Keratinocyte (primary cell): ENCODE measurements at regions not wholly inside any gene's neighbourhood (a gene's known extent, or its start where the extent isn't known, plus 50 kb on each side); places are given as distances from the start of the nearest gene placed in this dataset.

Source experiments
- DNase-seq: peaks from one replicate; pipeline ENCODE4 v3.0.0-alpha.2; 2011; ENCODE audit warnings: low read depth, missing footprints, low spot score
- FAIRE-seq: peaks from 2 replicates; lab custom pipeline; 2011; peaks lifted over from hg19 to GRCh38; lab: Jason Lieb, UNC
- H2AFZ ChIP-seq: 2 replicates; pipeline ENCODE4 v1.6.0; 2012; ENCODE audit warnings: low read length, control low read depth, inconsistent platforms; ENCODE audit not compliant: control insufficient read depth
- H3K27ac ChIP-seq: 2 replicates; pipeline ENCODE4 v1.5.1; 2011; ENCODE audit warnings: low read length; ENCODE audit not compliant: control insufficient read depth, insufficient read depth
- H3K27me3 ChIP-seq: 3 replicates; pipeline ENCODE4 v1.6.0; 2011; ENCODE audit warnings: low read length; ENCODE audit not compliant: control insufficient read depth, insufficient read depth; ENCODE audit errors: extremely low read depth
- H3K36me3 ChIP-seq, 2 experiments: 2 replicates in 1 of 2; 3 replicates in 1 of 2; pipeline ENCODE4 v1.5.1; 2011; ENCODE audit warnings: low read length in 2 of 2, mild to moderate bottlenecking in 1 of 2; ENCODE audit not compliant: control insufficient read depth in 2 of 2, insufficient read depth in 2 of 2; ENCODE audit errors: extremely low read depth in 1 of 2
- H3K4me1 ChIP-seq: 3 replicates; pipeline ENCODE4 v1.5.1; 2011; ENCODE audit warnings: low read length; ENCODE audit not compliant: control insufficient read depth, insufficient read depth; ENCODE audit errors: extremely low read depth
- H3K4me2 ChIP-seq: 3 replicates; pipeline ENCODE4 v1.6.0; 2011; ENCODE audit warnings: low read depth, low read length; ENCODE audit not compliant: control insufficient read depth, insufficient read depth; ENCODE audit errors: extremely low read depth
- H3K4me3 ChIP-seq, 3 experiments: fragments of 200-600 bp in 1 of 3; sonication (generic) in 1 of 3; 2 replicates in 2 of 3; 3 replicates in 1 of 3; pipeline ENCODE4 v1.5.1; 2011 to 2016; ENCODE audit warnings: low read length in 3 of 3, mild to moderate bottlenecking in 3 of 3, control low read depth in 2 of 3, inconsistent platforms in 1 of 3, low read depth in 1 of 3, mixed read lengths in 1 of 3, mixed run types in 1 of 3, moderate library complexity in 1 of 3; ENCODE audit not compliant: control insufficient read depth in 2 of 3, insufficient read depth in 2 of 3; ENCODE audit errors: extremely low read depth in 1 of 3
- H3K79me2 ChIP-seq: 2 replicates; pipeline ENCODE4 v1.6.0; 2012; ENCODE audit warnings: low read length; ENCODE audit not compliant: control insufficient read depth, insufficient read depth
- H3K9ac ChIP-seq: 3 replicates; pipeline ENCODE4 v1.6.0; 2011; ENCODE audit warnings: low read length; ENCODE audit not compliant: control insufficient read depth, insufficient read depth; ENCODE audit errors: extremely low read depth
- H3K9me1 ChIP-seq: 3 replicates; pipeline ENCODE4 v1.6.0; 2011; ENCODE audit warnings: low read length; ENCODE audit not compliant: control insufficient read depth, insufficient read depth; ENCODE audit errors: extremely low read depth
- H3K9me3 ChIP-seq: 2 replicates; pipeline ENCODE4 v1.5.1; 2012; ENCODE audit warnings: low read depth, low read length; ENCODE audit not compliant: control insufficient read depth
- H4K20me1 ChIP-seq: 3 replicates; pipeline ENCODE4 v1.6.0; 2011; ENCODE audit warnings: low read length; ENCODE audit not compliant: control insufficient read depth, insufficient read depth; ENCODE audit errors: extremely low read depth
- EZH2 ChIP-seq: IDR thresholded peaks from one replicate; pipeline ENCODE4 v1.6.1; 2012; ENCODE audit warnings: inconsistent platforms, mild to moderate bottlenecking, low read length, moderate library complexity
- dilution Hi-C: fragments of 300-500 bp; cut with MboI; formaldehyde crosslinking; loops from one replicate; pipeline ENCODE4 v1.7.0; 2020; ENCODE audit warnings: low sequenced_read_pairs; ENCODE audit not compliant: extremely low pct_ligation_motif_present
- TF ChIP-seq, protein P1 (sequence below), 3 experiments: IDR thresholded peaks in 1 of 3; conservative IDR thresholded peaks in 1 of 3; optimal IDR thresholded peaks in 1 of 3; 2 replicates in 2 of 3; 3 replicates in 1 of 3; pipeline versions ENCODE3 to v1.5.1; 2011; ENCODE audit warnings: low read length in 3 of 3, mild to moderate bottlenecking in 3 of 3, moderate library complexity in 2 of 3, control low read depth in 1 of 3, inconsistent platforms in 1 of 3; ENCODE audit not compliant: insufficient read depth in 2 of 3; ENCODE audit errors: extremely low read depth in 1 of 3

DNA sequence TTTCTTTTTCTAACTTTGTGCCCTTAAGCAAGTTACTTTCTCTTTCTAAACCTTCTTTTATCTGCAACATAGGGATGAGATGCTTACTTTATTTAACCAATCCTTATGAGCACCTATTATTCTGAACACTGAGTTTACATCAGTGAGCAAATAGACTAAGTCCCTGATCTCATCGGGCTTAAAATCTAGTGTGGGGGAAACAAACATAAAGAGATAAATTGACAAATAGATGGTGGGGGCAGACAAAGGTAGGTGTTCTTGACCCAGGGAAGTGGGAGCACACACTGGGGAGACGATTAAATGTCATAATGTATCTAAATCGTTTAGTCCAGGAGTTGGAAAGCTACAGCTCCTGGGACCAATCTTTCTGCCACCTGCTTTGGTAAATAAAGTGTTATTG is 129.6 kb downstream of the TFAP2C start:
- no peaks in the 10 kb centered on the region for H3K9me3 ChIP-seq
- FAIRE-seq (no peak), DNase-seq (no peak)
- no peak overlapping the region for H3K9ac ChIP-seq
- TF ChIP-seq, protein P1, sequence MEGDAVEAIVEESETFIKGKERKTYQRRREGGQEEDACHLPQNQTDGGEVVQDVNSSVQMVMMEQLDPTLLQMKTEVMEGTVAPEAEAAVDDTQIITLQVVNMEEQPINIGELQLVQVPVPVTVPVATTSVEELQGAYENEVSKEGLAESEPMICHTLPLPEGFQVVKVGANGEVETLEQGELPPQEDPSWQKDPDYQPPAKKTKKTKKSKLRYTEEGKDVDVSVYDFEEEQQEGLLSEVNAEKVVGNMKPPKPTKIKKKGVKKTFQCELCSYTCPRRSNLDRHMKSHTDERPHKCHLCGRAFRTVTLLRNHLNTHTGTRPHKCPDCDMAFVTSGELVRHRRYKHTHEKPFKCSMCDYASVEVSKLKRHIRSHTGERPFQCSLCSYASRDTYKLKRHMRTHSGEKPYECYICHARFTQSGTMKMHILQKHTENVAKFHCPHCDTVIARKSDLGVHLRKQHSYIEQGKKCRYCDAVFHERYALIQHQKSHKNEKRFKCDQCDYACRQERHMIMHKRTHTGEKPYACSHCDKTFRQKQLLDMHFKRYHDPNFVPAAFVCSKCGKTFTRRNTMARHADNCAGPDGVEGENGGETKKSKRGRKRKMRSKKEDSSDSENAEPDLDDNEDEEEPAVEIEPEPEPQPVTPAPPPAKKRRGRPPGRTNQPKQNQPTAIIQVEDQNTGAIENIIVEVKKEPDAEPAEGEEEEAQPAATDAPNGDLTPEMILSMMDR (optimal IDR thresholded peaks at IDR 0.05 in 1 of 3, IDR thresholded peaks at IDR 0.05 in 1 of 3, conservative IDR thresholded peaks at IDR 0.05 in 1 of 3; ENCODE audit: extremely low read depth in 1 of 3, insufficient read depth in 2 of 3, low read length in 3 of 3) = no peak
- TF ChIP-seq EZH2 = no peak
- H3K4me2 ChIP-seq = no peak overlapping the region
- dilution Hi-C loops = no loop called here
- H3K27ac ChIP-seq = no peak overlapping the region
- no peaks in the 10 kb centered on the region for H3K36me3 ChIP-seq
- no peaks in the 10 kb centered on the region for H3K9me1 ChIP-seq
- no peaks in the 10 kb centered on the region for H3K27me3 ChIP-seq
- H3K79me2 ChIP-seq = no peaks in the 10 kb centered on the region
- H3K4me3 ChIP-seq = no peak overlapping the region
- H4K20me1 ChIP-seq = no peaks in the 10 kb centered on the region
- peaks cover 11% of the 10 kb centered on the region for H3K4me1 ChIP-seq
- no peak overlapping the region for H2AFZ ChIP-seq

DNA sequence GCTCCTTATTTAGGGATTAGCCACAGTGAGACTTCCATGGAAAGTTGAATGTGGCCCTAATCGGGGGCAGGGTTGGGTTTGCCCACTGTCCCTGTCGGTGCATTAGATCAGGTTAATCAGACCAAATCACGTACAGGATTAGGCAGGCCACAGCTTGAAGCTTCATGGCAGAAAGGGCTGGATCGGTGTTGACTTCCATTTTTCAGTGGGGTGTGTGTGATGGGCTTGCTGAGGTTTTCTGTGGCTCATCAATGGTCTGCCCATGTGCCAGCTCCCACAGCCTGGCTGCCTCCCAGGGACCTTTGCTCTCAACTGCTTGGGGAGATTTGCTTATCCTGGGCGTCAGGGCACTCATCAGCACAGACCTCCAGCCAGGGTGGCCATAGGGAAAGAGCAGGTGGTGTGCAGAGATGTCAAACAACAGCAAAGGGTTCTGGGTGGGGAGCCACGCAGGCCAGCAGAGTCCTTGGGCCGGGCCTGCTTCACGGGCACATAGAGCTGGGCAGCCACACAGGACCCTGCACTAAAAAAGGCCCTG is 130.7 kb downstream of the TFAP2C start:
- no peak for FAIRE-seq
- dilution Hi-C loops = no loop called here
- Histone ChIP-seq H3K9me1 (no peaks in the 10 kb centered on the region), H2AFZ (no peak overlapping the region), H3K9ac (no peak overlapping the region), H3K4me1 (peaks cover 14% of the 10 kb centered on the region), H3K4me3 (no peak overlapping the region), H3K9me3 (no peaks in the 10 kb centered on the region), H3K79me2 (no peaks in the 10 kb centered on the region), H3K36me3 (no peaks in the 10 kb centered on the region), H3K27me3 (no peaks in the 10 kb centered on the region), H3K27ac (no peak overlapping the region), H4K20me1 (no peaks in the 10 kb centered on the region), H3K4me2 (no peak overlapping the region)
- DNase-seq = no peak
- TF ChIP-seq, protein P1 (optimal IDR thresholded peaks at IDR 0.05 in 1 of 3, IDR thresholded peaks at IDR 0.05 in 1 of 3, conservative IDR thresholded peaks at IDR 0.05 in 1 of 3; ENCODE audit: extremely low read depth in 1 of 3, insufficient read depth in 2 of 3, low read length in 3 of 3) = no peak
- no peak for TF ChIP-seq EZH2
